Parathyroid adenoma (tissue), 2 donors: ENCODE measurements at regions not wholly inside any gene's neighbourhood (a gene's known extent, or its start where the extent isn't known, plus 50 kb on each side); places are given as distances from the start of the nearest gene placed in this dataset.

Experiments
- H2AFZ ChIP-seq: fragments of 300-600 bp; sonication (generic); one replicate; pipeline ENCODE4 v1.7.0; 2017; ENCODE audit warnings: antibody characterized with exemption, mild to moderate bottlenecking
- H3K27ac ChIP-seq: fragments of 300-600 bp; sonication (generic); one replicate; pipeline ENCODE4 v1.7.0; 2017
- H3K27me3 ChIP-seq: fragments of 300-600 bp; sonication (generic); one replicate; pipeline ENCODE4 v1.7.0; 2017; ENCODE audit warnings: low read length; ENCODE audit not compliant: control insufficient read depth, insufficient read depth
- H3K36me3 ChIP-seq: fragments of 300-600 bp; sonication (generic); one replicate; pipeline ENCODE4 v1.7.0; 2017; ENCODE audit warnings: low read length; ENCODE audit not compliant: control insufficient read depth, insufficient read depth
- H3K4me1 ChIP-seq: fragments of 300-600 bp; sonication (generic); one replicate; pipeline ENCODE4 v1.7.0; 2017; ENCODE audit warnings: control low read depth
- H3K4me2 ChIP-seq: fragments of 300-600 bp; sonication (generic); one replicate; pipeline ENCODE4 v1.7.0; 2017; ENCODE audit warnings: low read length
- H3K4me3 ChIP-seq: fragments of 300-600 bp; sonication (generic); one replicate; pipeline ENCODE4 v1.7.0; 2017; ENCODE audit warnings: low read depth, low read length
- H3K79me2 ChIP-seq: fragments of 300-600 bp; sonication (generic); one replicate; pipeline ENCODE4 v1.7.0; 2017; ENCODE audit warnings: control low read depth
- H3K9ac ChIP-seq: fragments of 300-600 bp; sonication (generic); one replicate; pipeline ENCODE4 v1.7.0; 2017; ENCODE audit warnings: mild to moderate bottlenecking
- H3K9me3 ChIP-seq: fragments of 300-600 bp; sonication (generic); one replicate; pipeline ENCODE4 v1.7.0; 2017; ENCODE audit warnings: low read length; ENCODE audit not compliant: control insufficient read depth
- TF ChIP-seq, protein P1 (sequence below): fragments of 300-600 bp; sonication (generic); IDR thresholded peaks from one replicate; pipeline ENCODE4 v1.7.0; 2017; ENCODE audit warnings: antibody characterized with exemption, mild to moderate bottlenecking
- donor health status: primary hyperparathyroidism.

DNA sequence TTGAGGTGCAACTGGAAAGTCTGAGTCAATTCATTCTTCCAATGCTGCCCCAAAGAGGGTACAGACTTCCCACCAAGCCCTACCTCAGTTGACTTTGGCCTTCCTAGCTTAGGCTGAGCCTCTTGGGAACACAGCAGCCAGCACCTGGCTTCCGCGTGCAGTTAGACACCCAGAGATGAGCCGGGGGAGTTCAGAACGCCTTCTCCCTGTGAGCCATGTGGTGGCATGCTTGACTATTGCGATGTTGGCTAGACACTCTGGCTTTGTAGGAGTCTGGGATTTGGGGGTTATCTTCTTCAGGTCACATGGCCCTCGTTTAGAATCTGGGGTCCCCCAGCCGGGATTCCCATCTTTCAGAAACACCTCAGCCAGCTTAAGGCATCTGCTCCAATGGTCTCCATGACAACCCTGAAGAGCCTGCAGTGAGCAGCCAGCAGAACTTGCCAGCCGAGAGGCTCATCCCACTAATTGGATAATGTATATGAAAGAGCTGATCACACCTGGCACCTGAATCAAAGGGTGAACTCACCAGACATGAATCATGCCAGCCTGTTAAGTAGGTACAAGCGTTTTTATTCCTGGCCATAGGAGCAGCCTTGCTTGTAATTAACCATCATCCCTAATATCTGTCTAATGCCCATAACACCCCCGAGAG is 167.5 kb downstream of the SYK start:
- Histone ChIP-seq H2AFZ (no peak overlapping the region), H3K27ac (no peak overlapping the region), H3K79me2 (no peaks in the 10 kb centered on the region), H3K4me3 (no peak overlapping the region), H3K9ac (no peak overlapping the region), H3K27me3 (no peaks in the 10 kb centered on the region), H3K4me1 (no peaks in the 10 kb centered on the region), H3K4me2 (no peak overlapping the region), H3K36me3 (no peaks in the 10 kb centered on the region), H3K9me3 (no peaks in the 10 kb centered on the region)
- TF ChIP-seq, protein P1, sequence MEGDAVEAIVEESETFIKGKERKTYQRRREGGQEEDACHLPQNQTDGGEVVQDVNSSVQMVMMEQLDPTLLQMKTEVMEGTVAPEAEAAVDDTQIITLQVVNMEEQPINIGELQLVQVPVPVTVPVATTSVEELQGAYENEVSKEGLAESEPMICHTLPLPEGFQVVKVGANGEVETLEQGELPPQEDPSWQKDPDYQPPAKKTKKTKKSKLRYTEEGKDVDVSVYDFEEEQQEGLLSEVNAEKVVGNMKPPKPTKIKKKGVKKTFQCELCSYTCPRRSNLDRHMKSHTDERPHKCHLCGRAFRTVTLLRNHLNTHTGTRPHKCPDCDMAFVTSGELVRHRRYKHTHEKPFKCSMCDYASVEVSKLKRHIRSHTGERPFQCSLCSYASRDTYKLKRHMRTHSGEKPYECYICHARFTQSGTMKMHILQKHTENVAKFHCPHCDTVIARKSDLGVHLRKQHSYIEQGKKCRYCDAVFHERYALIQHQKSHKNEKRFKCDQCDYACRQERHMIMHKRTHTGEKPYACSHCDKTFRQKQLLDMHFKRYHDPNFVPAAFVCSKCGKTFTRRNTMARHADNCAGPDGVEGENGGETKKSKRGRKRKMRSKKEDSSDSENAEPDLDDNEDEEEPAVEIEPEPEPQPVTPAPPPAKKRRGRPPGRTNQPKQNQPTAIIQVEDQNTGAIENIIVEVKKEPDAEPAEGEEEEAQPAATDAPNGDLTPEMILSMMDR, result no peak

DNA sequence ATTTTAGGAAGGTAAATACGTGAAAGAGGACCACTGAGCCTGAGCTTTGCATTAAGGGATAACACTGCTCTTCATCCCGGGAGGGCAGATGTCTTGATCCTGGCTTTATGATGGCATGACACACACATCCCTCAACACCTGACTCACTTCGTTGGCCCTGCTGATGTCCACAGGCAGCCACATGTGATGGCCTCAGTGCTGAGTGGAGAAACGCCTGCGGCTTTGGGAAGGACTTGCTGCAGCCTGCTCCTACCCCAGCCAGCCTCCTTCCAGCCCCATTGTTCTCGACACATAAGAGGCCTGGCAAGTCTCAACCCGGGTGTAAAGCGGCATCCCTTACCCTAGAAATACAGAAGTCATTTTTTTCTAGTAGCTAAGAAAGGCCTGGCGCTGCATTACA is 169.0 kb downstream of the SYK start:
- no peak overlapping the region for H3K27ac ChIP-seq
- H2AFZ ChIP-seq, result no peak overlapping the region
- no peak overlapping the region for H3K4me3 ChIP-seq
- no peaks in the 10 kb centered on the region for H3K27me3 ChIP-seq
- no peaks in the 10 kb centered on the region for H3K9me3 ChIP-seq
- H3K4me2 ChIP-seq, result no peak overlapping the region
- H3K79me2 ChIP-seq, result no peaks in the 10 kb centered on the region
- H3K36me3 ChIP-seq, result no peaks in the 10 kb centered on the region
- H3K9ac ChIP-seq, result no peak overlapping the region
- H3K4me1 ChIP-seq, result no peaks in the 10 kb centered on the region
- TF ChIP-seq, protein P1, result no peak

DNA sequence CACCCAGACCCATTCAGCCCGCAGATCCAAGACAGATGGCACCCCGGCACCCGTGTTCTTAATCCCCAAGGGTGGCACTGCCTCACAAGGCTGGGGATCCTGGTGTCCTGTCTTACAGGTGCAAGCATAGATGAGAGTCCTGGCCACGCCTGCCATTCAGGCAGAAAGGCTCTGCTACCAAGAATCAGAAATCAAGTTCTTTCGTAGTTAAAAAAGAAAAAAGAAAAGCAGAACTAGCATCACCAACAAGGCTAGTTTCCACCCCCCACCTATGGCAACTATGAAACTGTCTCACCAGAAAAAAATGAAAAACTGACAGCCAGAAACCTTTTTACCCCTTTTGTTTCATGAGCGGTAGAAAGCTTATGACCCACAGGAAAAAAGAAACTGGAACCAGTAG is 170.4 kb downstream of the SYK start:
- TF ChIP-seq, protein P1, result no peak
- no peak overlapping the region for H3K9ac ChIP-seq
- H3K4me2 ChIP-seq, result no peak overlapping the region
- H3K27ac ChIP-seq, result no peak overlapping the region
- no peaks in the 10 kb centered on the region for H3K4me1 ChIP-seq
- H3K36me3 ChIP-seq, result no peaks in the 10 kb centered on the region
- H2AFZ ChIP-seq, result no peak overlapping the region
- no peaks in the 10 kb centered on the region for H3K79me2 ChIP-seq
- H3K27me3 ChIP-seq, result no peaks in the 10 kb centered on the region
- no peak overlapping the region for H3K4me3 ChIP-seq
- H3K9me3 ChIP-seq, result no peaks in the 10 kb centered on the region

DNA sequence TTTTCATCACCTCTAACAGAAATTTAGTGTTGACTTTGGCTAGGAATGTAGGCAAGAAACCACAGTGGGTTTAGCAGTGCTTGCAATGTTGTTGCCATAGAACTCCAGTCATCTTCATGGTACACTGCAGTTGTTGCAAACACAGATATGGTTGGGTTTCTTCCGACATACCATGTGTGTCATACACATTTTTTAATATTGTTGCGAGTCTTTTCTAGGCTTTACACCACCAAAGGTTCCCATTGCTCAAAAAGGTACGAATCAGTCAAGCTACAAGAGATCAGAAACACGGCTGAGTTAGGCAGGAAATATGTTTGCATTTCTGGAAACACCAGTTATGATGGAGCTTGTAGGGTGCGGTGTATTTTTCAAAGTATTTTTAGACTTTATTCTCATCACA is 172.4 kb downstream of the SYK start:
- Histone ChIP-seq H3K4me2 (no peak overlapping the region), H2AFZ (no peak overlapping the region), H3K27ac (no peak overlapping the region), H3K27me3 (no peaks in the 10 kb centered on the region), H3K36me3 (no peaks in the 10 kb centered on the region), H3K9ac (no peak overlapping the region), H3K79me2 (no peaks in the 10 kb centered on the region), H3K4me1 (no peaks in the 10 kb centered on the region), H3K4me3 (no peak overlapping the region), H3K9me3 (no peaks in the 10 kb centered on the region)
- TF ChIP-seq, protein P1, result no peak

DNA sequence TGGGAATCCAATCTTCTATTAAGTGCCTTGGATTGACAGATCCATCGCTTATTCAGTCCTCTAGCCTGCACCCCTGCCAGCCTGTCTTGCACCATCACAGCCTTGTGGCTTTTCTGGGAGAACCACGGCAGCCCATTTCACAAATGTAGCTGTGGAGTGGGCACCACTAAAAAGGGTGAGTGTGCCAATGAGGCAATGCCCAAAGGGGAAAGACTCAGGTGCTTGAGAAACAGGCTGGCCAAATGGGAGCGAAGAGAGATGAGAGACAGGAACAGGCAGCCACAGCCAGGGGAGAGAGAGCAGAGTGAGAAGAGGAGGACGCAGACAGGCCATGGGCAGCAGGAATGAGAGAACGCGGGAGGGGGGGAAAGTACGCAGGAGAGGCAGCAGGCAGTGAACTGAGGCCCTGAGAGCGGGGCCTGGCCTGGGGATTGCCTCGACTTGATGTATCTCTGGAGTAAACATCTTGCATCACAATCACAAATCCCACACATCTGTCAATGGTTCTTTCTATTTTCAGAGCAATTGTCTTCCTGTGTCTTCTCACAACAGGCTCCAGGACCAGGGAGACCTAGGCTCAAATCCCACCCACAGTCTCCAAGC is 173.1 kb downstream of the SYK start:
- no peak overlapping the region for H2AFZ ChIP-seq
- H3K4me3 ChIP-seq, result no peak overlapping the region
- H3K27ac ChIP-seq, result no peak overlapping the region
- no peaks in the 10 kb centered on the region for H3K27me3 ChIP-seq
- H3K9ac ChIP-seq, result no peak overlapping the region
- H3K4me1 ChIP-seq, result no peaks in the 10 kb centered on the region
- H3K4me2 ChIP-seq, result no peak overlapping the region
- TF ChIP-seq, protein P1, result no peak
- H3K9me3 ChIP-seq, result no peaks in the 10 kb centered on the region
- no peaks in the 10 kb centered on the region for H3K36me3 ChIP-seq
- no peaks in the 10 kb centered on the region for H3K79me2 ChIP-seq
